HL-60 (cell line): ENCODE measurements at regions not wholly inside any gene's neighbourhood (a gene's known extent, or its start where the extent isn't known, plus 50 kb on each side); places are given as distances from the start of the nearest gene placed in this dataset.

Experiments used
- GABPA ChIP-seq: IDR thresholded peaks from 2 replicates; pipeline ENCODE4 v1.6.1; 2012; ENCODE audit warnings: low read depth
- POLR2AphosphoS5 ChIP-seq: IDR thresholded peaks from 2 replicates; pipeline ENCODE4 v1.6.1; 2012; ENCODE audit warnings: low read depth
- TF ChIP-seq, protein P1 (sequence below): IDR thresholded peaks from one replicate; pipeline ENCODE4 v1.5.1; 2011; ENCODE audit warnings: low read length, control low read depth, inconsistent platforms; ENCODE audit not compliant: insufficient read depth

DNA sequence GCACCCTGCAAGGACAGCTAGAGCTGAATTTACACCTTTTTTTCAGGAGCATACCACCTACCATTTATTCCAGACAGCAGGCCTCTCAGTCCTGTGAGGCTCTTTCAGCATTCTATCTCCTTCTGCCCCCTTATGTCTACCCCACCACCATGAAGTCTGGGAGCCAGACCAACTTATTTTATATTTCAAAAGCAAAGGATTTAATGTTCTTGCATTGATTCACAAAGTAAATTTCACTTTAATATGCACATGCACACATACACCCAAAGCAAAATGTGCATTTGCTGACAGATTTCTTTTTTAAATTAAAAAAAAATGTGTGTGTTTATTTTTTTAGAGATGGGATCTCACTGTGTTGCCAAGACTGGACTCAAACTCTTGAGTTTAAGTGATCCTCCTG is 264.2 kb upstream of the LRRC3B start:
- TF ChIP-seq, protein P1, sequence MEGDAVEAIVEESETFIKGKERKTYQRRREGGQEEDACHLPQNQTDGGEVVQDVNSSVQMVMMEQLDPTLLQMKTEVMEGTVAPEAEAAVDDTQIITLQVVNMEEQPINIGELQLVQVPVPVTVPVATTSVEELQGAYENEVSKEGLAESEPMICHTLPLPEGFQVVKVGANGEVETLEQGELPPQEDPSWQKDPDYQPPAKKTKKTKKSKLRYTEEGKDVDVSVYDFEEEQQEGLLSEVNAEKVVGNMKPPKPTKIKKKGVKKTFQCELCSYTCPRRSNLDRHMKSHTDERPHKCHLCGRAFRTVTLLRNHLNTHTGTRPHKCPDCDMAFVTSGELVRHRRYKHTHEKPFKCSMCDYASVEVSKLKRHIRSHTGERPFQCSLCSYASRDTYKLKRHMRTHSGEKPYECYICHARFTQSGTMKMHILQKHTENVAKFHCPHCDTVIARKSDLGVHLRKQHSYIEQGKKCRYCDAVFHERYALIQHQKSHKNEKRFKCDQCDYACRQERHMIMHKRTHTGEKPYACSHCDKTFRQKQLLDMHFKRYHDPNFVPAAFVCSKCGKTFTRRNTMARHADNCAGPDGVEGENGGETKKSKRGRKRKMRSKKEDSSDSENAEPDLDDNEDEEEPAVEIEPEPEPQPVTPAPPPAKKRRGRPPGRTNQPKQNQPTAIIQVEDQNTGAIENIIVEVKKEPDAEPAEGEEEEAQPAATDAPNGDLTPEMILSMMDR = no peak
- TF ChIP-seq POLR2AphosphoS5 (no peak), GABPA (no peak)
